ENCODE measurements at regions not wholly inside any gene's neighbourhood (a gene's known extent, or its start where the extent isn't known, plus 50 kb on each side); places are given as distances from the start of the nearest gene placed in this dataset.

- TF ChIP-seq CTCF (IDR thresholded peaks at IDR 0.05; ENCODE audit: low read depth, low read length), result no peak
- no peak for TF ChIP-seq MAX (IDR thresholded peaks at IDR 0.05; ENCODE audit: low read depth, low read length)
- no peak for TF ChIP-seq POLR2A (IDR thresholded peaks at IDR 0.05; ENCODE audit: extremely low read depth, insufficient read length)
These were observed 915.3 kb downstream of the DNAH5 start for GRCh38 chr5:13029211-13029610.
